ENCODE measurements at regions not wholly inside any gene's neighbourhood (a gene's known extent, or its start where the extent isn't known, plus 50 kb on each side); places are given as distances from the start of the nearest gene placed in this dataset.

- Histone ChIP-seq H2BK12ac (ENCODE audit: low read length) (no peak overlapping the region), H2AFZ (ENCODE audit: insufficient read depth, low read length, poor library complexity) (no peak overlapping the region), H3K23ac (ENCODE audit: low read length) (no peak overlapping the region), H2BK5ac (ENCODE audit: low read depth, low read length, poor library complexity) (no peak overlapping the region), H3K4me3 (ENCODE audit: low read depth, low read length) (no peak overlapping the region), H3K4me1 (ENCODE audit: control insufficient read depth in 1 of 2, insufficient read depth in 2 of 2, low read length in 2 of 2) (peaks cover 15 to 18% of the 10 kb centered on the region in 2 experiments), H3K36me3 (ENCODE audit: control insufficient read depth in 1 of 2, insufficient read depth in 2 of 2, low read length in 2 of 2) (no peaks in the 10 kb centered on the region), H4K12ac (ENCODE audit: low read depth, low read length) (no peak overlapping the region), H2BK120ac (ENCODE audit: insufficient read depth, low read length, poor library complexity) (no peak overlapping the region), H2AK5ac (ENCODE audit: low read length) (no peak overlapping the region), H3K79me1 (ENCODE audit: low read length) (peaks cover 20% of the 10 kb centered on the region), H3K79me2 (ENCODE audit: control insufficient read depth, insufficient read depth, low read length, poor library complexity) (peaks cover 2% of the 10 kb centered on the region), H4K8ac (ENCODE audit: low read depth, low read length) (no peak overlapping the region), H3K4ac (ENCODE audit: low read depth, low read length) (no peak overlapping the region), H3K9me3 (ENCODE audit: insufficient read depth, low read depth, low read length) (peaks cover 6% of the 10 kb centered on the region), H3K18ac (ENCODE audit: low read length) (no peak overlapping the region), H3K27me3 (ENCODE audit: insufficient read depth, low read length) (no peaks in the 10 kb centered on the region), H3K14ac (ENCODE audit: low read length) (no peak overlapping the region), H3K4me2 (ENCODE audit: low read length) (no peak overlapping the region), H3K9ac (ENCODE audit: low read length) (no peak overlapping the region), H4K91ac (ENCODE audit: low read depth, low read length) (no peak overlapping the region), H3K27ac (ENCODE audit: low read depth, low read length) (no peak overlapping the region)
- WGBS (ENCODE audit: extremely low coverage, insufficient coverage, insufficient read length): no CpG with 5 or more reads among the region's 13 CpGs
- DNase-seq: no peak
Measured at GRCh38 chr20:58583176-58583575, 67.9 kb upstream of the STX16 start.

GRCh38 chr20:58580474-58580835 is 65.3 kb upstream of the APCDD1L start:
- H3K4ac ChIP-seq (ENCODE audit: low read depth, low read length): no peak overlapping the region
- no peak overlapping the region for H3K27ac ChIP-seq (ENCODE audit: low read depth, low read length)
- no peak overlapping the region for H2BK5ac ChIP-seq (ENCODE audit: low read depth, low read length, poor library complexity)
- no peak overlapping the region for H4K8ac ChIP-seq (ENCODE audit: low read depth, low read length)
- H3K9me3 ChIP-seq (ENCODE audit: insufficient read depth, low read depth, low read length): peaks cover 4% of the 10 kb centered on the region
- no peak overlapping the region for H3K18ac ChIP-seq (ENCODE audit: low read length)
- H3K4me3 ChIP-seq (ENCODE audit: low read depth, low read length): no peak overlapping the region
- H3K79me1 ChIP-seq (ENCODE audit: low read length): peaks cover 6% of the 10 kb centered on the region
- H3K23ac ChIP-seq (ENCODE audit: low read length): no peak overlapping the region
- no peaks in the 10 kb centered on the region for H3K36me3 ChIP-seq (ENCODE audit: control insufficient read depth in 1 of 2, insufficient read depth in 2 of 2, low read length in 2 of 2)
- no peak overlapping the region for H3K14ac ChIP-seq (ENCODE audit: low read length)
- H3K79me2 ChIP-seq (ENCODE audit: control insufficient read depth, insufficient read depth, low read length, poor library complexity): no peaks in the 10 kb centered on the region
- no CpG with 5 or more reads among the region's 7 CpGs for WGBS (ENCODE audit: extremely low coverage, insufficient coverage, insufficient read length)
- DNase-seq: no peak
- H3K4me1 ChIP-seq (ENCODE audit: control insufficient read depth in 1 of 2, insufficient read depth in 2 of 2, low read length in 2 of 2): peaks cover 6% of the 10 kb centered on the region in 2 experiments
- no peak overlapping the region for H3K4me2 ChIP-seq (ENCODE audit: low read length)
- H2BK120ac ChIP-seq (ENCODE audit: insufficient read depth, low read length, poor library complexity): no peak overlapping the region
- H2AFZ ChIP-seq (ENCODE audit: insufficient read depth, low read length, poor library complexity): no peak overlapping the region
- peaks cover 4% of the 10 kb centered on the region for H3K27me3 ChIP-seq (ENCODE audit: insufficient read depth, low read length)
- no peak overlapping the region for H2AK5ac ChIP-seq (ENCODE audit: low read length)
- H3K9ac ChIP-seq (ENCODE audit: low read length): no peak overlapping the region
- H2BK12ac ChIP-seq (ENCODE audit: low read length): no peak overlapping the region
- H4K12ac ChIP-seq (ENCODE audit: low read depth, low read length): no peak overlapping the region
- H4K91ac ChIP-seq (ENCODE audit: low read depth, low read length): no peak overlapping the region

DNA sequence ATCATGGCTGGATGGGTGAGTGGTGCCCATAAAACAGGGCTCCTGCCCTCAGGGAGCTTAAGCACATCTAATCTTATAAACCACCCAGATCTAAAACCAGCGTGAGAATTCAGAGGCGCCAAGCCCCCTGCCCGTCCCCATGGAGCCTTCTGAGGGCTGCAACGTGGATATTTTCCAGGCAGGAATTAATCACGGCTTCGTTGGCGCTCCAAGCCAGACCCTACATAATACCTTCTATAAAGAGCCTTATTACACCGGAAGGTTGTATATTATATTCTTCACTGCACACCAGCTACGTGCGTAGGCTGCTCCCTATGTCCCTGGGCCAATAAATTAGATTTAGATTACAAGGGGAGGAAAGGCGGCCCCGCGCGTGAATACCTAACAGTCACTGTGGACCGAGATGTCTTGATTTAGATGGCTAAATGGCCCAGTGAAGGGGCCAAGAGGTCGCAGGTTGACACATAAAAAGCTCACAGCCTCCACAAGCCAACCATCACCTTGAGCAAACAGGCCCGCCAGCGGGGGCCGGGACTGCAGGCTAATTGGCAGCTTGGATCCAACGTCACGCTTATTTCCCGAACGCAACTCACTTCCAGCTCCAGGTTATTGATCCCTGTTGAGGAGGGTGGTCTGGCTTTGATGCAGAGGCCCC is 64.7 kb upstream of the APCDD1L start:
- H2BK12ac ChIP-seq (ENCODE audit: low read length): no peak overlapping the region
- H3K23ac ChIP-seq (ENCODE audit: low read length): no peak overlapping the region
- no peak overlapping the region for H2AK5ac ChIP-seq (ENCODE audit: low read length)
- H3K4ac ChIP-seq (ENCODE audit: low read depth, low read length): no peak overlapping the region
- H3K9me3 ChIP-seq (ENCODE audit: insufficient read depth, low read depth, low read length): peaks cover 4% of the 10 kb centered on the region
- no CpG with 5 or more reads among the region's 23 CpGs for WGBS (ENCODE audit: extremely low coverage, insufficient coverage, insufficient read length)
- H3K27me3 ChIP-seq (ENCODE audit: insufficient read depth, low read length): peaks cover 4% of the 10 kb centered on the region
- DNase-seq: no peak
- H3K14ac ChIP-seq (ENCODE audit: low read length): no peak overlapping the region
- peaks cover under 1% of the 10 kb centered on the region in 2 experiments for H3K4me1 ChIP-seq (ENCODE audit: control insufficient read depth in 1 of 2, insufficient read depth in 2 of 2, low read length in 2 of 2)
- no peak overlapping the region for H2BK5ac ChIP-seq (ENCODE audit: low read depth, low read length, poor library complexity)
- no peaks in the 10 kb centered on the region for H3K79me2 ChIP-seq (ENCODE audit: control insufficient read depth, insufficient read depth, low read length, poor library complexity)
- H3K18ac ChIP-seq (ENCODE audit: low read length): no peak overlapping the region
- no peak overlapping the region for H3K4me2 ChIP-seq (ENCODE audit: low read length)
- H4K8ac ChIP-seq (ENCODE audit: low read depth, low read length): no peak overlapping the region
- no peak overlapping the region for H2BK120ac ChIP-seq (ENCODE audit: insufficient read depth, low read length, poor library complexity)
- H3K27ac ChIP-seq (ENCODE audit: low read depth, low read length): no peak overlapping the region
- H3K4me3 ChIP-seq (ENCODE audit: low read depth, low read length): no peak overlapping the region
- H4K91ac ChIP-seq (ENCODE audit: low read depth, low read length): no peak overlapping the region
- peaks cover under 1% of the 10 kb centered on the region for H3K79me1 ChIP-seq (ENCODE audit: low read length)
- no peaks in the 10 kb centered on the region for H3K36me3 ChIP-seq (ENCODE audit: control insufficient read depth in 1 of 2, insufficient read depth in 2 of 2, low read length in 2 of 2)
- H2AFZ ChIP-seq (ENCODE audit: insufficient read depth, low read length, poor library complexity): no peak overlapping the region
- no peak overlapping the region for H3K9ac ChIP-seq (ENCODE audit: low read length)
- no peak overlapping the region for H4K12ac ChIP-seq (ENCODE audit: low read depth, low read length)

DNA sequence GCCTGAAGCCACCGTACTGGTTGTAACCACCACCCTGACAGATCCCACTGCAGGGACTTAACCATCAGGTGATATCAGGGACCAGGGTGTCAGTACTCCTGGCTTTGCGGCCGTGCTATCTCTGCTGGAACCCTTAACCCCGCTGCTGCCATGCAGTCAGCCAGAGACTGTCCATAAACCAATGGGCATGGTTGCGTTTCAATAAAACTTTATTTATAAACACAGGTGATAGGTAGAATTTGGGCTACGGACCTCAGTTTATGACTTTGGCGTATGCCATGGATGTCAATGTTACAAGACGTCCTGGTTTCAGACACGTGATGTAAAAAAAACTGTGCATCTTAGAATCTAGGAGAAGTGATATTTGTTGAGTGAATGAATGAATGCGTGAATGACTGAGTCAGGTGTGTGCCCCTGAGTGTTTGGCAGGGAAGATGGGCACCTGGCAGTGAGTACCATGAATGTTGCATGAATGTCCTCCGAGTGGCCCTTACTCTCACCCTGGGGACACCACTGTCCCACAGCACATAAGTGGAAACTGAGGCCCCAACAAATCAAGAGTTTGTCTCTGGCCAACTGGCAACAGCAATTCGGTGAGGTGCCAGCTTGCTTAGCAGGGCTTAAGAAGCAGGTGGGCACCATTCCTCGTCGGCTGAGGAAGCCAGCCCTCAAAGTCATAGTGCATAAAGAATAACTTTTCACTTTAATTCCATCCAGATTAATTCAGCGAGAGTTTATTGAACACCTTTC is 64.0 kb upstream of the APCDD1L start:
- DNase-seq: no peak
- H2BK120ac ChIP-seq (ENCODE audit: insufficient read depth, low read length, poor library complexity): no peak overlapping the region
- H3K27ac ChIP-seq (ENCODE audit: low read depth, low read length): no peak overlapping the region
- no peak overlapping the region for H3K4me3 ChIP-seq (ENCODE audit: low read depth, low read length)
- H3K23ac ChIP-seq (ENCODE audit: low read length): no peak overlapping the region
- peaks cover 4% of the 10 kb centered on the region for H3K27me3 ChIP-seq (ENCODE audit: insufficient read depth, low read length)
- H3K9me3 ChIP-seq (ENCODE audit: insufficient read depth, low read depth, low read length): peaks cover 4% of the 10 kb centered on the region
- no peaks in the 10 kb centered on the region for H3K4me1 ChIP-seq (ENCODE audit: control insufficient read depth in 1 of 2, insufficient read depth in 2 of 2, low read length in 2 of 2)
- H3K4ac ChIP-seq (ENCODE audit: low read depth, low read length): no peak overlapping the region
- no peak overlapping the region for H4K91ac ChIP-seq (ENCODE audit: low read depth, low read length)
- no peaks in the 10 kb centered on the region for H3K36me3 ChIP-seq (ENCODE audit: control insufficient read depth in 1 of 2, insufficient read depth in 2 of 2, low read length in 2 of 2)
- H4K8ac ChIP-seq (ENCODE audit: low read depth, low read length): no peak overlapping the region
- H3K18ac ChIP-seq (ENCODE audit: low read length): no peak overlapping the region
- H4K12ac ChIP-seq (ENCODE audit: low read depth, low read length): no peak overlapping the region
- no peak overlapping the region for H2AK5ac ChIP-seq (ENCODE audit: low read length)
- H3K9ac ChIP-seq (ENCODE audit: low read length): no peak overlapping the region
- no peak overlapping the region for H2AFZ ChIP-seq (ENCODE audit: insufficient read depth, low read length, poor library complexity)
- no peak overlapping the region for H2BK5ac ChIP-seq (ENCODE audit: low read depth, low read length, poor library complexity)
- no peak overlapping the region for H3K14ac ChIP-seq (ENCODE audit: low read length)
- no peak overlapping the region for H2BK12ac ChIP-seq (ENCODE audit: low read length)
- no peaks in the 10 kb centered on the region for H3K79me2 ChIP-seq (ENCODE audit: control insufficient read depth, insufficient read depth, low read length, poor library complexity)
- no CpG with 5 or more reads among the region's 15 CpGs for WGBS (ENCODE audit: extremely low coverage, insufficient coverage, insufficient read length)
- no peak overlapping the region for H3K4me2 ChIP-seq (ENCODE audit: low read length)
- H3K79me1 ChIP-seq (ENCODE audit: low read length): no peaks in the 10 kb centered on the region

All from trophoblast cell (in vitro differentiated cells and primary cell).